ENCODE measurements at regions not wholly inside any gene's neighbourhood (a gene's known extent, or its start where the extent isn't known, plus 50 kb on each side); places are given as distances from the start of the nearest gene placed in this dataset.

- Histone ChIP-seq H3K36me3 (no peaks in the 10 kb centered on the region), H3K27ac (peak overlapping the region in 1 of 2 donors; percentile 60), H3K4me3 (no peak overlapping the region), H3K9me3 (no peaks in the 10 kb centered on the region), H3K27me3 (no peaks in the 10 kb centered on the region), H3K4me1 (no peaks in the 10 kb centered on the region)
- intact Hi-C loops (cut with DNase I) = no loop called here
- no peak for TF ChIP-seq CTCF (IDR thresholded peaks at IDR 0.05)
- peak in 1 of 4 donors; percentile 49 for DNase-seq
- ATAC-seq = peak; percentile 88
Measured at GRCh38 chr6:121510568-121511177, 75.2 kb downstream of the GJA1 start.

- no peak overlapping the region for H3K4me3 ChIP-seq
- H3K4me1 ChIP-seq = no peaks in the 10 kb centered on the region
- intact Hi-C loops (cut with DNase I) = no loop called here
- no peaks in the 10 kb centered on the region for H3K36me3 ChIP-seq
- DNase-seq = no peak
- H3K9me3 ChIP-seq = no peaks in the 10 kb centered on the region
- H3K27me3 ChIP-seq = no peaks in the 10 kb centered on the region
- no peak overlapping the region for H3K27ac ChIP-seq
- ATAC-seq = no peak
- no peak for TF ChIP-seq CTCF (IDR thresholded peaks at IDR 0.05)
Measured at GRCh38 chr6:121515630-121516265, 80.3 kb downstream of the GJA1 start.

- Histone ChIP-seq H3K27ac (no peak overlapping the region), H3K9me3 (no peaks in the 10 kb centered on the region), H3K4me1 (no peaks in the 10 kb centered on the region), H3K36me3 (no peaks in the 10 kb centered on the region), H3K27me3 (no peaks in the 10 kb centered on the region), H3K4me3 (no peak overlapping the region)
- DNase-seq (no peak), ATAC-seq (no peak)
- no peak for TF ChIP-seq CTCF (IDR thresholded peaks at IDR 0.05)
- intact Hi-C loops (cut with DNase I) = no loop called here
Measured at GRCh38 chr6:121516331-121516730, 80.9 kb downstream of the GJA1 start.

- DNase-seq (no peak), ATAC-seq (peak; percentile 79)
- TF ChIP-seq CTCF (IDR thresholded peaks at IDR 0.05) = no peak
- no peak overlapping the region for H3K4me3 ChIP-seq
- H3K27me3 ChIP-seq = no peaks in the 10 kb centered on the region
- no peaks in the 10 kb centered on the region for H3K4me1 ChIP-seq
- H3K36me3 ChIP-seq = no peaks in the 10 kb centered on the region
- peak overlapping the region; percentile 60 to 61 for H3K27ac ChIP-seq
- intact Hi-C loops (cut with DNase I) = no loop called here
- no peaks in the 10 kb centered on the region for H3K9me3 ChIP-seq
Measured at GRCh38 chr6:121520337-121521163, 85.1 kb downstream of the GJA1 start.

- H3K4me3 ChIP-seq = no peak overlapping the region
- no peak for DNase-seq
- TF ChIP-seq CTCF (IDR thresholded peaks at IDR 0.05) = no peak
- H3K27ac ChIP-seq = peak overlapping the region; percentile 60 to 61
- no peaks in the 10 kb centered on the region for H3K4me1 ChIP-seq
- no peaks in the 10 kb centered on the region for H3K36me3 ChIP-seq
- no peaks in the 10 kb centered on the region for H3K27me3 ChIP-seq
- H3K9me3 ChIP-seq = no peaks in the 10 kb centered on the region
- no peak for ATAC-seq
- intact Hi-C loops (cut with DNase I) = no loop called here
Measured at GRCh38 chr6:121521164-121521555, 85.7 kb downstream of the GJA1 start.

Measured in left lung (tissue), 4 donors.